T-helper 22 cell (primary cell): ENCODE measurements at regions not wholly inside any gene's neighbourhood (a gene's known extent, or its start where the extent isn't known, plus 50 kb on each side); places are given as distances from the start of the nearest gene placed in this dataset.

Source experiments
- DNase-seq: peaks from one replicate; pipeline ENCODE4 v3.0.0-alpha.2; 2020; ENCODE audit warnings: low read depth

DNA sequence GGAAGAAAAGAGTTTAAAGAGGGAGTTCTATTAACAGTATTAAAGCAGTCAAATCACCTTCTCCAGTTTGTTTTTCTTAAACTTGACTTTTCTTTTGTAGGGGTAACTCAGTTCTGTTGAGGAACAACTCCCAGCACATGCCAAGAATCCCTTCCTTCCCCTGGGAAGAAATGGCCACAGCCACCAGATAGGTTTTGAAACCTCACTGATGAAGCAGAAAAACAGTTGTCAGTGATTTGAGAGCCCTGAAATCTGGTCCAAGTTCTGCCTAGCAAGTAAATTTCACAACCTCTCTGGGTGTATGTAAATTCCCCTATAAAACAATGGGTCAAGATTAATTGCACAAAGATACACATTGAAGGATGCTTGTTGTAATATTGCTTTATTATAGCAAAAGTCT is 167.1 kb downstream of the DHX15 start:
- DNase-seq = no peak

DNA sequence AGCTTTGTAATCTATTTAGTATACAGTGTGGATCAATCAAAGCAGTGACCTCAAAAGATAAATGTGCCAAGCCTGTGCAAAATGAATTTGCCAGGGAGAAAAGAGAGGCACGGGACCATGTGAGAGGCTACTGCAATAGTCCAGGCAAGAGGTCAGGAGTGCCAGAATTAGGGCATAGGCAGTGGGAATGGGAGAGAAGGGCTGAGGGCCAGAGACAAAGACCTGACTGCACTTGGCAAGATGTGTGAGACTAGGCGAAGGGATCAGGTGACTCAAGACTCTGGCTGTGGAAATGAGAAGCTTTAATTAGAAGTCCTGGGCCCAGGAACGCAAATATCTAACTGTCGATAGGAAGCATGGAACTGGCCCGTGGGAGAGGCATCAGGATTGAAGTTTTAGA is 168.1 kb downstream of the DHX15 start:
- DNase-seq = no peak

DNA sequence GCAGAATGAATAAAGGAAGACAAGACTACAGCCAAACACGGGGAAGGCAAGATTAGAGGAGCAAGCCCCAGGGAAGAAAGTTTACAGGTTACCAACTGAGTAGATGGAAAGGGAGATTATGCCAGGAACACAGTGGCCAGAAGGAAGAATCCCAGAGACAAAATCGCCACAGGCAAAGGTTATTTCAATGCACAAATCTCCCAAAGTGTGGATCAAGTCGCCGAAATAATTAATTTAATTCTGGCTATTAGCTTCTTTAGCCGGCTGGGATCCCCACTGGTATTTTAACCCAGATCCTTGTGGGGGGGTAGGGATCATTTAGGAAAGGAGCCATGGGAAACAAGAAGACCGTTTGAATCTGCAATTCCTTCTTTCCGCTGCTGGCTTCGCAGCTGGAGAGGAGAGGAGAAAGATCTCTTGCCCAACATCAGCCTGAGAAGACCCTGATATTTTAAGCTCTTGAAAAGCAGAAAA is 171.0 kb downstream of the DHX15 start:
- no peak for DNase-seq

DNA sequence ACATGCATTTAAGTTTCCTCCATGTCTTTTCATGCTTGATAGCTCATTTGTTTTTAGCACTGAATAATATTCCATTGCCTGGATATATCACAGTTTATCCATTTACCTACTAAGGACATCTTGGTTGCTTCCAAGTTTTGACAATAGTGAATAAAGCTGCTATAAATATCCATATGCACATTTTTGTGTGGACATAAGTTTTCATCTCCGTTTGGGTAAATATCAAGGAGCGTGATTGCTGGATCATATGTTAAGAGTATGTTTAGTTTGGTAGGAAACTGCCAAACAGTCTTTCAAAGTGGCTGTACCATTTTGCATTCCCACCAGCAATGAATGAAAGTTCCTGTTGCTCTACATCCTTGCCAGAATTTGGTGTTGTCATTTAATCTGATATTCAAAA is 172.5 kb downstream of the DHX15 start:
- DNase-seq = no peak

DNA sequence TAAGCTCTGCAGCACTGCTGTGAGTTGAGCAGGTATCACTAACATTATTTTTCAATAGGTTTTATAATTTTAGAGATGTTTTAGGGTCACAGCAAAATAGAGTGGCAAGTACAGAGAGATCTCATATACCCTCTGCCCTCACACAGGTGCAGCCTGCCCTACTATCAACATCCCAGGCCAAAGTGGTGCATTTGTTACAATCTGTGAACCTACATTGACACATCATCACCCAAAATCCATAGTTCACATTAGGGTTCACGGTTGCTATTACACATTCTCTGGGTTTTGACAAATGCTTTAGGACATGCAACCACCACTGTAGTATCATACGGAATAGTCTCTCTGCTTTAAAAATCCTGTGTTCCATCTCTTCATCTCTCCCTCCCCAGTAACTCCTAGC is 173.1 kb downstream of the DHX15 start:
- no peak for DNase-seq

DNA sequence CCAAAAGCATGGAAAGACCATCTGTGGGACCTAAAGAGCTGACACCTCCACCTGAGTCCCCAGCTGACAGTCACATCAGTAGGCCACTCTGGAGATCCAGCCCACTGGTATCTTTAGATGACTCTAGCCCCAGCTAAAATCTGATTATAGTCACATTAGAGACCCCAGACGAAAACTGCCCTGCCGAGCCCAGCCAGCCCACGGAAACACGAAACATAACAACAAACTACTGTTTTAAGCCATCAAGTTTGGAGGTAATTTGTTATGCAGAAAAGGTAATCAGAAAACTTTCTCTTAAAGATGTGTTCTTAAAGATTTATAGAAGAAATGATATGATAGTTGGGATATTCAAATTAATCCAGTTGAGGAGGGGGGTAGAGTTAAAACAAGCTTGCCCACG is 175.7 kb downstream of the DHX15 start:
- no peak for DNase-seq

DNA sequence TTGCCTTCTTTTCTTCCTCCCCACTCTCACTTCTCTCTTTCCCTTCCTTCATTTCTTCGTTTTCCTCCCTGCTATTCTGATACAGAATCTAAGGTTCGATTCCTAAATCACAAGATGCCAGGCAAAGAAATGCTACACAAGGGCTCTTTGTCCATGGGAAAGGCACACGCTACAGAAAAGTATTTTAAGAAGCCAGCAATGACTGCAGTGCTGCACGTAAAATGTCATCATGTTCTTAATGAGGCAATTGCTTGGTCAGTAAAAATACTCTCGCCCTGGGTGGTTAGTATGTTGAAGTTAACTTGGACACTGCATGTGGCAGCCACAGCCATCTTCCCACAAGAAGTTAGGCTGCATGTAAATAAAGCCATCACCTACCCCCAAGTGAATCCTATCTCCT is 178.4 kb downstream of the DHX15 start:
- no peak for DNase-seq

DNA sequence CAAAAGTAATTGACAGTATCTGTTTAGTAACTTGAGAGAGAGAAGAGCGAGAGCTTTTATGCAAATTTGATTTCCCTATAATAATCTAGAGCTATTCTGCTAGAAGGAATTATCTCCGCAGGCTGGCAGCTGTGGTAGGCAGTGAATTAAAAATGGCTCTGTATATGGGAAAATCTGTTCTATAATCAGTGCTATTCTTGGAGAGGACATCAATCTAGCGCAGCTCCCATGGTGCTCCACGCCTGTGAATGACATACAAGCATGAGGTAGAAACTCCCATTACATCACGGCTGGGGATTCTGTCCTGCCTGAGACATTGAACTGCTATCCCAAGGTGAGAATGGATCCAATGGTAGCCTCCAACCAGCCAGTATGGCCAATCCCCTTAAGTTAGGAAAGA is 179.0 kb downstream of the DHX15 start:
- no peak for DNase-seq

DNA sequence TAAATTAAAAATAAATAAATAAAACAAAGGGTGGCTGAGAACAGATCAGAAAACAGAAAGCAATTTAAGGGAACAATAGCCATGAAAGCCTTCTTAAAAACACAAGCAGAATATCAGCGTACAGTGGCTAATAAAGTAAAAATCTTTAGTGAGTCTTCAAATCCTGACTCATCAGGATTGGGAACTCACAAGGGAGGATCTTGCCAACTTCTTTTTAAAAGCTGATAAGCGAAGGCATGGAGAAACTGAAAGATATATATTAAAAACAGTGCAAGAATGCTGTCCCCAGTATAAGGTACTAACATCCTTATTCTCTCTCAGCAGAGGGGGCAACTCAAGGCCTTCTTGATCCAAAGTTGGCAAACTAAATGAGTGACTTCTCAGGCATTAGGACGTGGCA is 180.1 kb downstream of the DHX15 start:
- no peak for DNase-seq

DNA sequence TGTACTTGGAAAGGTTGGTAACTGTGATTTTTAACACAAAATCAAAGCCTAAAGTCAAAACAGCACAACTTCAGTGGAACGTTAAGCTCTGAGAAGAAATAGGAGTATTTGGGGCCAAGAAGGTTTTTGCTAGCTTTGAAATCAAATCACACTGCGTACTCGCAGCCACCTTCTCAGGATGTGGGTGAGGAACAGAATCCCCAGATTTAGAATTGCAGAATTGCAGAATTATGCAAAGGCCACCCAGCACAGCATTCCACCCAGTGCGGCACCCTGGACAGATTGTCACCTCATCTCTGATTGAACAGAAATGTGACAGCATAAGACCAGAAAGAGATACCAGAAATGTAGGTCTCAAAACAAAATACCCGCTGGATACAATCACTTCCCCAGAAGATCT is 181.1 kb downstream of the DHX15 start:
- no peak for DNase-seq

DNA sequence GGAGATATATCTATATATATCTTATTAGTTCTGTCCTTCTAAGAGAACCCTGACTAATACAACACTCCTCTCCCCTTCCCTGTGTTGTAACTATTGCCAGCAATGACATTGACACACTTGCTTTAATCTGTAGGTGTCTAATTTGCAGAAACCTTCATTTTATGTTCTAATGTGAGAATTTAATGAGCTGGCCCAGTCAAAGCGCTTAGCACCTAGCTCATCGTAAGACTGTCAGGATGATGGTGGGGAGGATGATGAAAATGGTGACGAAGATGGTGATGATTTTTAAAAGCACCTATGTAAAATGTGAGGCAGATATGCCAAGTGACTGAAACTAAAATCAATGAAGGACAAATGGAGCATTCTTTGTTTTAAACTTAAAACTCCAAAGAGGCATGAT is 183.8 kb downstream of the DHX15 start:
- no peak for DNase-seq

DNA sequence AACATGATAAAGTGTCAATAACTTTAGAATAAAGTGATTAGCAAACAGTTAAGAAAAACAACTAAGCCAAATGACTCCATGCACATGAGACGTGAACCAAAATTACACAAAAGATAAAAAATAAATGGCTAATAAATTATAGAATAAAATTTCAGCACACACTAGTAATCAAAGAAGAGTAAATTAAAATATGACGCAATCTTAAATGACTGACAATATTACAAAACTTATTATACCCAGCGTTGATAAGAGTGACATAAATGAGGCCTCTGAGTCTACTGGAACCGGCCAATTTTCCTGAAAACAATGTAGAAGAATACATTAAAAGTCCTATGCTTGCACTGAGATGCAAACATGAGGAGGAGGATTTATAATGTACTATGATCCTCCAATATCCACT is 187.4 kb downstream of the DHX15 start:
- no peak for DNase-seq

DNA sequence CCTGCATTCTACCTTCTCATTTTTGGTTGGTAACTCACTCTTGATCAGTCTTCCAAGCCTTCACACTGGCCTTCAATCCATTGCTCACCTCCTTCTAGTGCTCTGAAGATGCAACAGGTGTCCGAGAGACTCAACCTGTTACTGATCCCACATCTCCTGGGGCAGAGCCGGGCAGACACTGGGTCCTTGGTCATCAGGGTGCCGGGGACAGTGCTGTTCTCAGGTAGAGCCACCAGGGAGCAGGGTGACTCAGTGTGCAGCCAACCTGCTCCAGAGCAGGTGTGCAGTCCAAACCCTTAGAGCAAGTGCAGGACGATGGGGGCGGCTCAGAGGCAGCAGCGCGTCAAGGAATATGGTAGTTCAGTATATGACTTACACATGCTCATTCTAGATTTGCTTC is 188.4 kb downstream of the DHX15 start:
- no peak for DNase-seq

DNA sequence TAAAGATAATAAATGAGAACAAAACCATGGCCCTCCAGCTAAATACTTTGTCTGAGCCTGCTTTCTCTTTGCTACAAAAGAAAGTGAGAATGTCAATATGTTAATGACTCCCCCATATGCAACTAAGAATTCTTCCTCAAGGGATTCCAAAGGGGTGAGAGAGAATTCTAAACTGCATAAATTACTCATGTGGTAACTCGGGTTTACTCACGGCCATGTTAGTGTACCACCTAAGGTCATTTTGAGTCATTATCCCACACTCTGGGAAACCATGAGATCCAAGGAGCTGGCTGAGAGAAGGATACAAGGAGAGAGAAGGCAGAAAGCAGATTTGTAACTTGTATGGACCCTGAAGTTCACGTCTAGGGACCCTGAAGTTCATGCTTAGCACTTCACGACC is 190.3 kb downstream of the DHX15 start:
- no peak for DNase-seq

DNA sequence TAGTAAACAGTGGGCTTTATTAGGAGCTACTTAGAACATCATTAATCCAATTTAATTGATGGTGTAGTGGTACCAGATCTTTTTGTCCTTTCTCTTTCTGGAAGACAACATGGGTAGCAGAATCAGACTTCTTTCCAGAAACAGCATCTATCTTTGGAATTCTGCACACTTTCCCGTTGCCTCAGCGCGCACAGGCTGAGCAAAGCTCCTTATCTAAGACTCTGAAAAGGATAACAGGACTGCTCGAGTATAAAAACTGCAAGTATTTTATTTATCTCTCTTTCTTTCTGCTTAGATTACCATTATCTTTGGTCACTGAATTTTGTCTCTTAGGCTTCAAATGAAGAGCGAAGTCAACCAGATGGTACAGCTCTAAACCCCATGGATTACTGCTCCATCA is 191.7 kb downstream of the DHX15 start:
- no peak for DNase-seq

DNA sequence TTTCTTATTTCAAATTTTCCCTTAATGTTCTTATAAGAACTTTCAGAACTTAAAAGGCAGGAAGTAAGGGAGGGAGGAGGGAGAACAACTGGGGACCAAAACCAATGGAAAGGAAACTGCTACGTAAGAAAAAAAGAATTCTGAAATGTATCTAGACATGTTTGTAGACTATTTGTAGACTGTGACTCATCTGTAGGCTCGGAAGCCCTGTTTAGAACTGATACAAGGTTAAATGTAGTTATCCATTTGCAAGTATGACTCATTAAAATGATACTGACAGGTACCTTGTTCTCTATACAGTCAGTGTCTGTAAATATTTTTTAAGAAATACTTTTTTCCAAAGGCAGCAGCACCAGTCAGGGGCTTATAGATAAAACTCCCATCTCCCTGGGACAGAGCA is 202.0 kb downstream of the DHX15 start:
- no peak for DNase-seq

DNA sequence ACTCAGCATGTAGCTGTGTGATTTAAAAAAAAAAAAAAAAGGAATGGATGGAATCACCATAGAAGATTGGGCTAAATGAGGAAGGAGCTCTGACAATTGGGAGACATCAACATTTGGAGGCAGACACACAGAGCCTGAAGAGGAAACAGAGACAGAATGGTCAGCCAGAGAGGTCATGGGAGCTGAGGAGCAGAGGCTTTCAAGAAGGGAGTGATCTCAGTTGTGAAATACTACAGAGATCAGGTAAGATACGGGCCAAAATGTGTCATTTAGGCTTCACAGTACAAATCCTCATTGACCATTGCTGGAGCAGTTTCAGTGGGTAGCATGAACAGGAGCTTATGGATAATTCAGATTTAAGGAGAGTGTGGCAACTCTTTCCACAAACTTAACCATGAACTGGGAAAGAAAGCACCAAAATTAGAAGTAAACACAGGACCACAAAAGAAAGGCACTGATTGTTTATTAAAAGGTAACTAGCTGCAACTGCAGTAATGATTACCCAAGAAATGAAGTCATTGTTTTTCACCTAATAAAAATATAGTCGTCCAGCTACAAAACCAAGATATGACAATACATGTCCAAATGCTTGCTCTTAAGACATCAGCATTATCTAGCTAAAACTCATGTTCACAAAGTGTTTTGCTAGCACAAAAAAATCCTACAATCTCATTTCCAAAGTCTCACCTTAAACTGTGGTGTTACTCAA is 203.2 kb downstream of the DHX15 start:
- DNase-seq = no peak

DNA sequence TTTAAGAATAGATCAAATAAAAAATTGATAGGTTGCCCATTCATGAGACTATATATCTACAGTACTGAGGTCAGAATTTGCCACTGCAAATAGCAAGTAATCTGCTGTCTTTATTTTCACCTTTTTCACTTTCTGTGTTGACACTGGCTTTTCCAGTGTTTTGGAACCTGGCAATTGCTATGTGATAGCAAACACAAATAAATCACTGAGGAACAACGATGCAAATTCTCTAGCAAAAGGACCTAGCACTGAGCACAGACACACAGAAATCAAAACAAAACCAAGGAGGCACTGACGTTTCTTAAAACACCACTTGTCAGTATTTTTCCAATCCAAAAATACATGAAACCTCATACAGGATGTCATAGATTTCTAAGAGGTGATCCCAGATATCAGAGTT is 210.7 kb downstream of the DHX15 start:
- DNase-seq = no peak

DNA sequence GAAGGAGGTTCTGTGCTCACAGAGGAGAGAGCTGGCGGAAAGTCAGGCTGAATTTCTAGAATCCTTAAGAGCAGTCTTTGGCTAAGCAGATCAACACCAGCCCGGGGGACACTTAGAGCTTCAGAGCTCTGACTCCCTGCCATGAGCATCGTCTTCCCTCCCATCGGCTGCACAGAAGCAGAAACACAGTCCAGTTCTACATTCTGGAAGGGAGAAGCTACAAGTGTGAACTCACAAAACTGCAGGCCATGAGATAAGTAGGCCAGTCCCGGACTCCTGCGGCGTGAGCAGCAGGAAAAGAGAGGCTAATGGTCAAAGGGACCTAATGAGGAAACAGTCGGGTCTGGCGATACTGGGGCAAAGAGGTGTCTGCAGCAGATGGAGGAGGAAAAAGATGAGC is 211.5 kb downstream of the DHX15 start:
- no peak for DNase-seq

DNA sequence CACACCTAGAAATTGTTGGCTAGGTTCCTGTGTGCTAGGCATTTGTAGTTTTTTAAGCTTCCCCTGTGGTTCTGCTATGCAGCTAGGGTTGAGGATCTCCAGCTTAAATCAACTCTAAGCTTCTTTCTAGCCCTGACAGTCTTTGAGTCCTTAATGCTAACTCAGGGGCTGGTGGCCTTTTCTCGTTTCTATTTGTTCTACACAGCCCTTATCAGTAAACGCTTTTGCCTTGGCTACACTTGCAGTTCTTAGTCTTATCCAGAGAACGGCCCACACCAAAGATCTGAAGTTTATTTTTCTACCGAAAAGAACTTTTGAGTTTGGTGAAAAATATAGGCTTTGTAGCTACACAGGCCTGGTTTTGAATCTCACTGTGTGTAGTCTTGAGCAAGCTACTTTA is 212.0 kb downstream of the DHX15 start:
- no peak for DNase-seq

DNA sequence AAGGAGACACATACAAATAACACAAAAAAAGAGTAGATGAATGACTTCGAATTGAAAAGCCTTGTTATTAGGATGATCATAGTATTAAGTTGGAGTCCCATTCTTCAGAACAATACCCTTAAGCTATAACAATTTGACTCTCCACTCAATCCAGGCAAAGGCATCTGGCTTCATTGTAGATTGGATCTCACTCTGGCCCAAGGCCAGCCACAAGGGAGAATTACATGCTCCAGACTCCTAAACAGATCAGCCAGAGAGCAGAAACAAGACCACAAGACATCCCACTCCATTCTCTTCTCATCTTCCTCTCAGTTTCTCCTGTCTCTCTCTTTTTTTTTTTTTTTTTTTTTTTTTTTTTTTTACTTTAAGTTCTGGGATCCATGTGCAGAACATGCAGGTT is 213.9 kb downstream of the DHX15 start:
- no peak for DNase-seq

DNA sequence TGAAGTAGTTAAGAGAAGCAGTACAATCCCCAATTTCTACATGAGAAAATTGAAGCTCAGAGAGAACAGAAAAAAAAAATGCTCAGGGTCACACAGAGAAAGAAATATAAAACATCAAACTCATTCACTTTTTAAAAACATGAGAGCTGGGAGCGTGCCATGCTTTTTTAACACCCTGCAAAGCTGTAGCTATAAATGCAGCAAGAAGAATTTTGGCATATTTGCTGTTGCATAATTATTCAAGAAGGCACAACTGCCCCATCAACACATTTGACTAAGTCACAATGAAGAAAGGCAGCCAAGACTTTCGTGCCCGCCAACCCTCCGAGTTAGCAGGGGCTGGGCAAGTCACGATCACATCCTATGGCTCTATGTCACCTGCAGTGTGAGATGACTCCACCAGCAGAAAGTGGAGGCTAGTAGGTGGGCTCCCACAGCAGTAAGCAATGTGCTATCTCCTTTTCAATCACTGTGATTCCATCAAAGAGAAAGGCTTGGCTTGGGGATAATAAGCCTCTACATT is 214.8 kb downstream of the DHX15 start:
- DNase-seq = no peak

DNA sequence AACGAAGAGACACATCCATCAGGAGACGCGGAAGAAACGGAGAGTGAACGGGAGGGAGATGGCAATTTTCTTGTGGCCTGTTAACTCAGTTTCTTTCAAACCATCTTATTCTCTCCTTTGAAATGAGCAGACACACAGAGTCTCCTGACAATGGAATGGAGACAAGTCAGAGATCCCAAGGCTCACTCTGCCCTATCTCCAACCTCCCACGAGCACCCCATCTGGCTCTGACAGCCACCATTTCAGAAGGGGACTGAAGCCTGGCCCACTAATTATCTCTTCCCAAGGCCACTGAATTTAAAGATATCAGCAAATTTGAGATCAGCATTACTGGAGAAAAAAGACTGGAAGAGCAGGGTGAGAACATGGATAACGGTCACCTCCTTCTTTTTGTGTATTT is 215.6 kb downstream of the DHX15 start:
- no peak for DNase-seq

DNA sequence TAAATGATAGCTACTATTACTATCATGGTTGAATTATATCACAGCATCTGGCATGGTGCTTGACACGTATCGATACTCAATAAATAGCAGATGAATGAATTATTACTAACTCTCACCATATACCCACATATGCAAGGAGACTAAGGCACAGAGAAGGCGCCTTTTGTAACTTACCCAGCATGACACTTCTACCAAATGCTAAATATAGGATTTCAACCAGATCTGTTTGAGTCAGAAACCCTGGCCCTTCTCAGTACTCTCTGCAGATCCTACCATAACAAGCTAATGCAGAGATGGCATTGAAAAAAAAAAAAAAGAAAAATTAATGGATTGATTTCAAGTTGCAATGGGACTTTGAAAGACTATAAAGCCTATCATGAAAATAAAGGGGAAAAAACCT is 219.5 kb downstream of the DHX15 start:
- no peak for DNase-seq
